Right lobe of liver (tissue), 4 donors: ENCODE measurements at regions not wholly inside any gene's neighbourhood (a gene's known extent, or its start where the extent isn't known, plus 50 kb on each side); places are given as distances from the start of the nearest gene placed in this dataset.

Experiments used
- POLR2A ChIP-seq: fragments of 450-650 bp; IDR thresholded peaks from one replicate; pipeline ENCODE4 v1.6.1; 2017; ENCODE audit warnings: antibody characterized with exemption, mild to moderate bottlenecking
- TF ChIP-seq, protein P1 (sequence below), 4 donors: fragments of 200-600 bp in 3 of 4; fragments of 450-650 bp in 1 of 4; IDR thresholded peaks; one replicate each; pipeline versions ENCODE4 v1.5.1 to v1.8.0; 2016 to 2022; ENCODE audit warnings: antibody characterized with exemption in 4 of 4, mild to moderate bottlenecking in 2 of 4
- donor health status: DM: no; HTN: no; CAD: no.
- donor health status: DM: no; HTN: no; CAD: no.
- donor health status: DM: no; HTN: yes; CAD: no.

DNA sequence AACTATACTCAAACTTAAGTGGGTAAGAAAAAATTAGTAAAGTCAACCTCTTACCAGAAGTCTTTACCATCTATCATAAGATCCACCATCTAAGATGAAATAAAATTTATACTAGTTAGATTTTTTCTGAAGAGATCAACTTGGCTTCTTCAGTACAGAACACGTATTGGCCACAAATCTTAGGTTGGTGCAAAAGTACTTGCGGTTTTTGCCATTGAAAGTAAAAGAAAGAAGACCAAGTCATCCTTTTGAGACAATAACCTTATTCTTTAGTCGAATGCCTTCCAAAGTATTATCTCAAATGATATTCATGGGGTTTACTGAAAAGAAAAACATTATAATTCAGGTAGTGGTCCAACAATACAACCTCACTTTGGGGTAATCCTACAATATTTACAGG is 292.6 kb upstream of the PTCHD4 start:
- TF ChIP-seq, protein P1, sequence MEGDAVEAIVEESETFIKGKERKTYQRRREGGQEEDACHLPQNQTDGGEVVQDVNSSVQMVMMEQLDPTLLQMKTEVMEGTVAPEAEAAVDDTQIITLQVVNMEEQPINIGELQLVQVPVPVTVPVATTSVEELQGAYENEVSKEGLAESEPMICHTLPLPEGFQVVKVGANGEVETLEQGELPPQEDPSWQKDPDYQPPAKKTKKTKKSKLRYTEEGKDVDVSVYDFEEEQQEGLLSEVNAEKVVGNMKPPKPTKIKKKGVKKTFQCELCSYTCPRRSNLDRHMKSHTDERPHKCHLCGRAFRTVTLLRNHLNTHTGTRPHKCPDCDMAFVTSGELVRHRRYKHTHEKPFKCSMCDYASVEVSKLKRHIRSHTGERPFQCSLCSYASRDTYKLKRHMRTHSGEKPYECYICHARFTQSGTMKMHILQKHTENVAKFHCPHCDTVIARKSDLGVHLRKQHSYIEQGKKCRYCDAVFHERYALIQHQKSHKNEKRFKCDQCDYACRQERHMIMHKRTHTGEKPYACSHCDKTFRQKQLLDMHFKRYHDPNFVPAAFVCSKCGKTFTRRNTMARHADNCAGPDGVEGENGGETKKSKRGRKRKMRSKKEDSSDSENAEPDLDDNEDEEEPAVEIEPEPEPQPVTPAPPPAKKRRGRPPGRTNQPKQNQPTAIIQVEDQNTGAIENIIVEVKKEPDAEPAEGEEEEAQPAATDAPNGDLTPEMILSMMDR (IDR thresholded peaks at IDR 0.05), result no peak
- TF ChIP-seq POLR2A, result no peak
